RWPE1 (cell line): ENCODE measurements at regions not wholly inside any gene's neighbourhood (a gene's known extent, or its start where the extent isn't known, plus 50 kb on each side); places are given as distances from the start of the nearest gene placed in this dataset.

Experiments
- CTCF ChIA-PET: fragments of 350-600 bp; sonication (Branson Sonifier 250); formaldehyde crosslinking; extraction: SDS; loops from one replicate; lab custom pipeline; 2021; lab: Yijun Ruan, JAX
- POLR2A ChIA-PET: fragments of 400-600 bp; formaldehyde crosslinking; extraction: SDS; loops from one replicate; lab custom pipeline; 2020; ENCODE audit warnings: antibody characterized with exemption; ENCODE audit not compliant: low non-redundant PET; lab: Yijun Ruan, JAX
- DNase-seq: peaks from one replicate; pipeline ENCODE4 v3.0.0; 2012; ENCODE audit warnings: low spot score
- H3K27ac ChIP-seq: fragments of 450-650 bp; 2 replicates; pipeline ENCODE4 v1.5.1; 2017
- TF ChIP-seq, protein P1 (sequence below): fragments of 450-650 bp; conservative IDR thresholded peaks from 2 replicates; pipeline ENCODE4 v1.5.1; 2017; ENCODE audit warnings: low read depth, mild to moderate bottlenecking

DNA sequence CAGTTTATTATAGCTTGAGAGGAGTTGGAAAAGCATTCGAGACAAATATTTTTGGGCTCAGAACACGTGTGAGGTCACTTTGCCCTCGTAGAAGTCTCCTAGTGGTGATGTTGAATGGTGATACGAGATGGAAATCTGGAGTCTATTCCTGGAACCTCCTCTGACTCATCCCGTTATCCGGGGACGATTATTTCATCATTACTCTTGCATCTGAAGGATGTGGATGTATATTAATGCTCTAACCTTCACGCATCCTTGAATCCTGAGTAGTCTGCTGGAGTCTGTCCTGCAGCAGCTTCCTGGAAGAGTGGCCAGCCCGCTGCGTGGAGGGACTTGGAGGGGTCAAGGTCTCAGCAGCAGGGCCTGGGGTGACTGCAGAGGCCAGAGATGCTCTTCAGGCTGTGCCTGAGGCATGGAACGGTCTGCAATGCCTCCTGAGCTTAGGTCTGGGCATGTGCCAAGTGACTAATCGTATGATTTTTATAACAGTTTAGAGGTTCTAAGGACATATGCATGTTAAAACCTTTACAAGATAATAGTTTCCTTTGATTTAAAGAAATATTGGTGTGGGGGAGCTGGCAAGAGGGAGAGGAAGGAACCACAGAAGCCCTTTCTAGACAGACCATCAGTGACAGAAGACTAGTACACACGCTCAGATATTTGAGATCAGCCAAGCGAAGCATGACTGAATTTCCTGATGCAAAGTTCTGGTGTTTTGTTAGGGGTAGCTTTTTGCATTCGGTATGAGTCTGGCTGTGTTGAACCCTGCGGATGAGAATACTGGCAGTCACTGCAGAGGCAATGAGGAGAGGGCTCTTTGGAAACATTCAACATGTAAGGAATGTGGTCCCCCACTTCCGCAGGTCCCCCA, 400.2 kb downstream of the QKI start:
- CTCF ChIA-PET, result no interaction called here
- TF ChIP-seq, protein P1, sequence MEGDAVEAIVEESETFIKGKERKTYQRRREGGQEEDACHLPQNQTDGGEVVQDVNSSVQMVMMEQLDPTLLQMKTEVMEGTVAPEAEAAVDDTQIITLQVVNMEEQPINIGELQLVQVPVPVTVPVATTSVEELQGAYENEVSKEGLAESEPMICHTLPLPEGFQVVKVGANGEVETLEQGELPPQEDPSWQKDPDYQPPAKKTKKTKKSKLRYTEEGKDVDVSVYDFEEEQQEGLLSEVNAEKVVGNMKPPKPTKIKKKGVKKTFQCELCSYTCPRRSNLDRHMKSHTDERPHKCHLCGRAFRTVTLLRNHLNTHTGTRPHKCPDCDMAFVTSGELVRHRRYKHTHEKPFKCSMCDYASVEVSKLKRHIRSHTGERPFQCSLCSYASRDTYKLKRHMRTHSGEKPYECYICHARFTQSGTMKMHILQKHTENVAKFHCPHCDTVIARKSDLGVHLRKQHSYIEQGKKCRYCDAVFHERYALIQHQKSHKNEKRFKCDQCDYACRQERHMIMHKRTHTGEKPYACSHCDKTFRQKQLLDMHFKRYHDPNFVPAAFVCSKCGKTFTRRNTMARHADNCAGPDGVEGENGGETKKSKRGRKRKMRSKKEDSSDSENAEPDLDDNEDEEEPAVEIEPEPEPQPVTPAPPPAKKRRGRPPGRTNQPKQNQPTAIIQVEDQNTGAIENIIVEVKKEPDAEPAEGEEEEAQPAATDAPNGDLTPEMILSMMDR, result no peak
- H3K27ac ChIP-seq, result peak overlapping the region; percentile 73
- POLR2A ChIA-PET, result no interaction called here
- peak; percentile 81 for DNase-seq

DNA sequence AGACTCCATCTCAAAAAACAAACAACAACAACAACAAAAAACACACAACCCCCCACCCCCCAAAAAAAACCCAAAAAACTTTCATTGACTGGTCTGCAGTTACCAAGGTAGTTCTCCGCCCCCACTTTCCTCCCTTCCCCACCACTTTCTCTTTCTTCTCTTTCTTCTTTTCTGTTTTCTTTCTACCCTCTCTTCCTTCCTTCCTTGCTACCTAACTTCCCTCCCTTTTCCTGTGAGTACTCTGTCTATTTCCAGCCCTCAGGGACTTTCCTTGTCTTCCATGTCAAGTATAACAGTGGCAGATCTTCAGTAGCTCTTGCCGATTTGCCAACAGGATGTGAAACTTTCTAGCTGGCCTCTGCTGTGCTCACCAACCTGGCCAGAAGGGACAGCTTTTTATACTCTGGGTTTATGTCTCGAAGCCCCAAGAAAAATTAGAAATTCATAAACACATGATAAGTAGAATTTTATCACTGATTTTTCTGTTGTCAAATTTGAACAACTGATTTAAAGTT, 399.5 kb downstream of the QKI start:
- TF ChIP-seq, protein P1, result no peak
- H3K27ac ChIP-seq, result no peak overlapping the region
- DNase-seq, result no peak
- CTCF ChIA-PET, result no interaction called here
- POLR2A ChIA-PET, result no interaction called here

DNA sequence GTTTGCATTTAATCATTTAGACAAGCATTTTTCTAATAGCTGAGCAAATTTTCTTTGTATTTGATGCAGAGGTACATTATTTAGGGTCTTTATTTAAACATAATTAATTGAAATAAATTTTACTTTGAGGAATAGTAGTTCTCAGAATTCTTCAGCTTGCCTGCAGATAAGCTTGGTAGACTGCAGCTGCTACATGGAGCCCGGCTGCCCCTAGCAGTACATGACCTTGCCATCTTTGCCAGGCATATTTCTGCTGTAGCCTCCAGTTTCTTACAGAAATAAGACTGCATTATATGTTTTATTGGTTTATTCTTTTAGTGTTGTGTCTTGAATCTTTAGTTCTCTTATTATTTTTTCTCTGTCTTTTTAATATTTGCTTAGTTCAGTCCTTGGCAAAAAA, 396.8 kb downstream of the QKI start:
- TF ChIP-seq, protein P1, result no peak
- H3K27ac ChIP-seq, result no peak overlapping the region
- CTCF ChIA-PET, result no interaction called here
- POLR2A ChIA-PET, result no interaction called here
- DNase-seq, result no peak

DNA sequence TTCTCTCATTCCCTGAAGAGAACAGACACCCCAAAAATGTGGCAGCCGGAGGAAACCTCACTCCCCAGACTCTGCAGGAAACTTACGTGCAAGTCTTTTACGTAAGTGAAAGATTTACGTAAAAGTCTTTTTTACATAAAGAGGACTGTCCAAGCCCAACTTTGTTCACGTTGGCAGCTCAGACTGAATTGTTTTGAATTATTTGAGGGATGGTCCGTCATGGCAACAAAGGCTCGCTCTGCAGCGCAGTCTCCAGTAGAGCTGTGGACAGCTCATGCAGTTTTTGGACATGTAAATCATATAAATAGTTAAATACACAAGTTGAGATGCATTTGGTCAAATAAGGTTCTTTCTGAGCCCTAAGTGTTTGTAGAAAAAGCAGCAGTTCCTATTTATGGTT, 394.8 kb downstream of the QKI start:
- TF ChIP-seq, protein P1, result no peak
- H3K27ac ChIP-seq, result no peak overlapping the region
- ChIA-PET CTCF (no interaction called here), POLR2A (no interaction called here)
- DNase-seq, result no peak

DNA sequence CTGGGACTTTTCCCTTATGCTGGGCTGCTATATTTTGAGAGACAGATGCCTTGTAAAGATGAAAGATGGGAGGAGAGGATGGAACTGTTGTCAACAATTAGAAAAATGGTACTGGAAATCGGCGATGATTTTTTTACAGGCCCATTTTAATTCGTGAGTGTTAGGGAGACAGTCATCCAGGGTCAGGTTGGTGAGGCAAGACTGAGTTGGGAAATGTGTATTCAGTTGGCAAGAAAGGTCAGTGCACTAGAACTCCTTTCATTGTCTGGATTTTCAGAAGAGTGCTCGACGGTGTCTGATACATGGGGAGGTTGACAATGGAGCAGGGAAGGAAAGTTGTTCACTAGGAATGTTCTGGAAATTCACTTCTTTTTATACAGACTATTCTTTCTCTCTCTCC, 394.4 kb downstream of the QKI start:
- ChIA-PET CTCF (no interaction called here), POLR2A (no interaction called here)
- no peak for DNase-seq
- TF ChIP-seq, protein P1, result no peak
- no peak overlapping the region for H3K27ac ChIP-seq

DNA sequence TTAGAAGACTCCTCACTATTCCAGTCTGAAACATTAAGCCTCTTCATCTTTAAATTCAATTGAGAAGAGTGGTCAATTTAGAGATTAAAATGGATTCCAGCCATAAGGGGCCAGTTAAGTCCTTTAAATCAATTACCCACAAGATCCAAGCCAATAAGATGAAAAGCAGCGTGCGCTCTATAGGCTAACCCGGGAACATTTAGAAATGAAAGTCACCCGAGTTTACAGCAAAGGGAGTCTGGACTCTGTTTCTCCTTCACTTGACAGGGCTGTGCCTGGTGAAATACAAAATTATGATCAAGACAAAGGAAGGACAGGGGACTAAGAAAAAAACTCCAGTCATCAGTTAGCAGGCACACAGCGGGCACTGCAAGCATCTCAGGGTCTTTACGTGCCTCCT, 393.7 kb downstream of the QKI start:
- no peak overlapping the region for H3K27ac ChIP-seq
- TF ChIP-seq, protein P1, result no peak
- POLR2A ChIA-PET, result no interaction called here
- CTCF ChIA-PET, result no interaction called here
- DNase-seq, result no peak
